ENCODE measurements at regions not wholly inside any gene's neighbourhood (a gene's known extent, or its start where the extent isn't known, plus 50 kb on each side); places are given as distances from the start of the nearest gene placed in this dataset.

- Histone ChIP-seq H2BK5ac (ENCODE audit: low read depth, low read length, poor library complexity) (no peak overlapping the region), H4K8ac (ENCODE audit: low read depth, low read length) (no peak overlapping the region), H2BK12ac (ENCODE audit: low read length) (no peak overlapping the region), H3K23ac (ENCODE audit: low read length) (no peak overlapping the region), H3K18ac (ENCODE audit: low read length) (no peak overlapping the region), H3K4ac (ENCODE audit: low read depth, low read length) (no peak overlapping the region), H3K14ac (ENCODE audit: low read length) (no peak overlapping the region), H3K9me3 (ENCODE audit: insufficient read depth, low read depth, low read length) (no peaks in the 10 kb centered on the region), H3K4me2 (ENCODE audit: low read length) (no peak overlapping the region), H2BK120ac (ENCODE audit: insufficient read depth, low read length, poor library complexity) (no peak overlapping the region), H2AK5ac (ENCODE audit: low read length) (no peak overlapping the region), H3K27ac (ENCODE audit: low read depth, low read length) (no peak overlapping the region), H3K4me3 (ENCODE audit: low read depth, low read length) (no peak overlapping the region), H3K36me3 (ENCODE audit: control insufficient read depth in 1 of 2, insufficient read depth in 2 of 2, low read length in 2 of 2) (no peaks in the 10 kb centered on the region), H4K12ac (ENCODE audit: low read depth, low read length) (no peak overlapping the region), H4K91ac (ENCODE audit: low read depth, low read length) (no peak overlapping the region), H3K9ac (ENCODE audit: low read length) (no peak overlapping the region), H3K79me2 (ENCODE audit: control insufficient read depth, insufficient read depth, low read length, poor library complexity) (no peaks in the 10 kb centered on the region), H3K4me1 (ENCODE audit: control insufficient read depth in 1 of 2, insufficient read depth in 2 of 2, low read length in 2 of 2) (no peaks in the 10 kb centered on the region), H3K79me1 (ENCODE audit: low read length) (no peaks in the 10 kb centered on the region), H3K27me3 (ENCODE audit: insufficient read depth, low read length) (no peaks in the 10 kb centered on the region), H2AFZ (ENCODE audit: insufficient read depth, low read length, poor library complexity) (no peak overlapping the region)
- no peak for DNase-seq
- WGBS (ENCODE audit: extremely low coverage, insufficient coverage, insufficient read length): no CpG with 5 or more reads among the region's 20 CpGs
Measured at GRCh38 chr2:381941-382727, 94.2 kb upstream of the ALKAL2 start.

- Histone ChIP-seq H3K23ac (ENCODE audit: low read length) (no peak overlapping the region), H3K4me1 (ENCODE audit: control insufficient read depth in 1 of 2, insufficient read depth in 2 of 2, low read length in 2 of 2) (no peaks in the 10 kb centered on the region), H3K9ac (ENCODE audit: low read length) (no peak overlapping the region), H2BK120ac (ENCODE audit: insufficient read depth, low read length, poor library complexity) (no peak overlapping the region), H3K4ac (ENCODE audit: low read depth, low read length) (no peak overlapping the region), H3K9me3 (ENCODE audit: insufficient read depth, low read depth, low read length) (no peaks in the 10 kb centered on the region), H3K27me3 (ENCODE audit: insufficient read depth, low read length) (no peaks in the 10 kb centered on the region), H4K8ac (ENCODE audit: low read depth, low read length) (no peak overlapping the region), H2AK5ac (ENCODE audit: low read length) (no peak overlapping the region), H3K4me3 (ENCODE audit: low read depth, low read length) (no peak overlapping the region), H3K18ac (ENCODE audit: low read length) (no peak overlapping the region), H2AFZ (ENCODE audit: insufficient read depth, low read length, poor library complexity) (no peak overlapping the region), H4K12ac (ENCODE audit: low read depth, low read length) (no peak overlapping the region), H3K27ac (ENCODE audit: low read depth, low read length) (no peak overlapping the region), H3K14ac (ENCODE audit: low read length) (no peak overlapping the region), H3K79me2 (ENCODE audit: control insufficient read depth, insufficient read depth, low read length, poor library complexity) (no peaks in the 10 kb centered on the region), H2BK5ac (ENCODE audit: low read depth, low read length, poor library complexity) (no peak overlapping the region), H2BK12ac (ENCODE audit: low read length) (no peak overlapping the region), H3K79me1 (ENCODE audit: low read length) (no peaks in the 10 kb centered on the region), H4K91ac (ENCODE audit: low read depth, low read length) (no peak overlapping the region), H3K36me3 (ENCODE audit: control insufficient read depth in 1 of 2, insufficient read depth in 2 of 2, low read length in 2 of 2) (no peaks in the 10 kb centered on the region), H3K4me2 (ENCODE audit: low read length) (no peak overlapping the region)
- DNase-seq: no peak
- no CpG with 5 or more reads among the region's 10 CpGs for WGBS (ENCODE audit: extremely low coverage, insufficient coverage, insufficient read length)
Measured at GRCh38 chr2:381181-381580, 93.3 kb upstream of the ALKAL2 start.

DNA sequence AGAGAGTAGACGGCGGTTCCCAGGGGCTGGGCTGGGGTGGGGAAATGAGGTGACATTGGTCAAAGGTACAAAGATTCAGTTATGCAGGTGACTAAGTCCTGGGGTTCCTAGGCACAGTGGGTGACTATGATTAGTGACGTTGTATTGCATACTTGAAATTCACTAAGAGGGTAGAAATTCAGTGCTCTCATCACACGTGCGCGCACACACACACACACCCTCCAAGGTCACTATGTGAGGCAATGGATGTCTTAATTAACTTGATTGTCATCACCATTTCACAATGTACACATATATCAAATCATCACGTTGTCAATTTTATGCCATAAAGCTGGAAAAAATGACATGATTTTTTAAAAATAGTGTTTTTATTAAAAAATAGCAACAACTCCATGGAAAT is 92.9 kb upstream of the ALKAL2 start:
- Histone ChIP-seq H3K4me2 (ENCODE audit: low read length) (no peak overlapping the region), H3K4ac (ENCODE audit: low read depth, low read length) (no peak overlapping the region), H3K4me1 (ENCODE audit: control insufficient read depth in 1 of 2, insufficient read depth in 2 of 2, low read length in 2 of 2) (no peaks in the 10 kb centered on the region), H2BK120ac (ENCODE audit: insufficient read depth, low read length, poor library complexity) (no peak overlapping the region), H3K14ac (ENCODE audit: low read length) (no peak overlapping the region), H4K8ac (ENCODE audit: low read depth, low read length) (no peak overlapping the region), H4K91ac (ENCODE audit: low read depth, low read length) (no peak overlapping the region), H3K9ac (ENCODE audit: low read length) (no peak overlapping the region), H2AFZ (ENCODE audit: insufficient read depth, low read length, poor library complexity) (no peak overlapping the region), H3K36me3 (ENCODE audit: control insufficient read depth in 1 of 2, insufficient read depth in 2 of 2, low read length in 2 of 2) (no peaks in the 10 kb centered on the region), H4K12ac (ENCODE audit: low read depth, low read length) (no peak overlapping the region), H3K23ac (ENCODE audit: low read length) (no peak overlapping the region), H3K27ac (ENCODE audit: low read depth, low read length) (no peak overlapping the region), H3K27me3 (ENCODE audit: insufficient read depth, low read length) (no peaks in the 10 kb centered on the region), H2BK5ac (ENCODE audit: low read depth, low read length, poor library complexity) (no peak overlapping the region), H3K18ac (ENCODE audit: low read length) (no peak overlapping the region), H3K79me1 (ENCODE audit: low read length) (no peaks in the 10 kb centered on the region), H2AK5ac (ENCODE audit: low read length) (no peak overlapping the region), H3K79me2 (ENCODE audit: control insufficient read depth, insufficient read depth, low read length, poor library complexity) (no peaks in the 10 kb centered on the region), H3K9me3 (ENCODE audit: insufficient read depth, low read depth, low read length) (no peaks in the 10 kb centered on the region), H3K4me3 (ENCODE audit: low read depth, low read length) (no peak overlapping the region), H2BK12ac (ENCODE audit: low read length) (no peak overlapping the region)
- no CpG with 5 or more reads among the region's 7 CpGs for WGBS (ENCODE audit: extremely low coverage, insufficient coverage, insufficient read length)
- DNase-seq: no peak

DNA sequence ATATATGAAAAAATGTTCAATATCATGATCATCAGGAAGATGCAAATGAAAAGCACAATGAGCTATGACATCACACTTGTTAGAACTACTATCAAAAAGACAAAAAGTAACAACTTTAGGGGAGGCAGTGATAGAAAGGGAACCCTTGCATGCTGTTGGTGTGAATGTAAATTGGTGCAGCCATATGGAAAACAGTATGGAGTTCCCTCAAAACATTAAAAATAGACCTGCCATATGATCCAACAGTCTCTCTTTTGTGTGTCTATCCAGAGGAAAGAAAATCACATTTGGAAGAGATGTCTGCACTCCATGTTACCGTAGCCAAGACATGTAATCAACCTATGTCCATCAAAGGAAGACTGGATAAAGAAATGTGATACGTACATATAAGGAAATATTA is 92.3 kb upstream of the ALKAL2 start:
- Histone ChIP-seq H4K91ac (ENCODE audit: low read depth, low read length) (no peak overlapping the region), H3K4me2 (ENCODE audit: low read length) (no peak overlapping the region), H2AK5ac (ENCODE audit: low read length) (no peak overlapping the region), H3K27ac (ENCODE audit: low read depth, low read length) (no peak overlapping the region), H2BK120ac (ENCODE audit: insufficient read depth, low read length, poor library complexity) (no peak overlapping the region), H3K9me3 (ENCODE audit: insufficient read depth, low read depth, low read length) (no peaks in the 10 kb centered on the region), H3K4ac (ENCODE audit: low read depth, low read length) (no peak overlapping the region), H4K8ac (ENCODE audit: low read depth, low read length) (no peak overlapping the region), H2AFZ (ENCODE audit: insufficient read depth, low read length, poor library complexity) (no peak overlapping the region), H3K4me3 (ENCODE audit: low read depth, low read length) (no peak overlapping the region), H3K36me3 (ENCODE audit: control insufficient read depth in 1 of 2, insufficient read depth in 2 of 2, low read length in 2 of 2) (no peaks in the 10 kb centered on the region), H3K14ac (ENCODE audit: low read length) (no peak overlapping the region), H3K79me1 (ENCODE audit: low read length) (no peaks in the 10 kb centered on the region), H3K18ac (ENCODE audit: low read length) (no peak overlapping the region), H3K27me3 (ENCODE audit: insufficient read depth, low read length) (no peaks in the 10 kb centered on the region), H3K9ac (ENCODE audit: low read length) (no peak overlapping the region), H3K79me2 (ENCODE audit: control insufficient read depth, insufficient read depth, low read length, poor library complexity) (no peaks in the 10 kb centered on the region), H3K23ac (ENCODE audit: low read length) (no peak overlapping the region), H2BK12ac (ENCODE audit: low read length) (no peak overlapping the region), H2BK5ac (ENCODE audit: low read depth, low read length, poor library complexity) (no peak overlapping the region), H3K4me1 (ENCODE audit: control insufficient read depth in 1 of 2, insufficient read depth in 2 of 2, low read length in 2 of 2) (no peaks in the 10 kb centered on the region), H4K12ac (ENCODE audit: low read depth, low read length) (no peak overlapping the region)
- no CpG with 5 or more reads among the region's 2 CpGs for WGBS (ENCODE audit: extremely low coverage, insufficient coverage, insufficient read length)
- DNase-seq: no peak
